ENCODE measurements at regions not wholly inside any gene's neighbourhood (a gene's known extent, or its start where the extent isn't known, plus 50 kb on each side); places are given as distances from the start of the nearest gene placed in this dataset.
"Not testable (repeated sequence)": the region's sequence is repeated elsewhere in the genome, so short reads cannot be mapped to it uniquely, and the experiment has no call there.

GRCh38 chr20:23143986-23144690 is 58.0 kb upstream of the CD93 start:
- no peak for TF ChIP-seq CTCF (IDR thresholded peaks at IDR 0.05; ENCODE audit: control insufficient read depth, extremely low read depth, insufficient read depth)
- no peak overlapping the region for H3K4me3 ChIP-seq (ENCODE audit: low read depth, low read length)
- DNase-seq (ENCODE audit: low read depth): no peak

- H3K4me3 ChIP-seq (ENCODE audit: low read depth, low read length): no peak overlapping the region
- no peak for TF ChIP-seq CTCF (IDR thresholded peaks at IDR 0.05; ENCODE audit: control insufficient read depth, extremely low read depth, insufficient read depth)
- DNase-seq (ENCODE audit: low read depth): no peak
These were observed 57.0 kb upstream of the CD93 start for GRCh38 chr20:23143098-23143497.

- DNase-seq (ENCODE audit: low read depth): no peak
- no peak overlapping the region for H3K4me3 ChIP-seq (ENCODE audit: low read depth, low read length)
- no peak for TF ChIP-seq CTCF (IDR thresholded peaks at IDR 0.05; ENCODE audit: control insufficient read depth, extremely low read depth, insufficient read depth)
These were observed 56.3 kb upstream of the CD93 start for GRCh38 chr20:23142162-23143050.

GRCh38 chr20:23141450-23142161 is 55.5 kb upstream of the CD93 start:
- no peak for DNase-seq (ENCODE audit: low read depth)
- H3K4me3 ChIP-seq (ENCODE audit: low read depth, low read length): no peak overlapping the region
- no peak for TF ChIP-seq CTCF (IDR thresholded peaks at IDR 0.05; ENCODE audit: control insufficient read depth, extremely low read depth, insufficient read depth)

- TF ChIP-seq CTCF (IDR thresholded peaks at IDR 0.05; ENCODE audit: control insufficient read depth, extremely low read depth, insufficient read depth): no peak
- no peak for DNase-seq (ENCODE audit: low read depth)
- H3K4me3 ChIP-seq (ENCODE audit: low read depth, low read length): no peak overlapping the region
These were observed 54.9 kb upstream of the CD93 start for GRCh38 chr20:23140991-23141390.

- not testable (repeated sequence) for DNase-seq (ENCODE audit: low read depth)
These were observed 53.9 kb upstream of the CD93 start for GRCh38 chr20:23139984-23140383.

GRCh38 chr20:23139524-23139923 is 53.4 kb upstream of the CD93 start:
- DNase-seq (ENCODE audit: low read depth): no peak
- H3K4me3 ChIP-seq (ENCODE audit: low read depth, low read length): no peak overlapping the region

More at GRCh38 chr20:23139984-23140383, 53.9 kb upstream of the CD93 start:
- H3K4me3 ChIP-seq (ENCODE audit: low read depth, low read length): not testable (repeated sequence)

More at GRCh38 chr20:23139524-23139923, 53.4 kb upstream of the CD93 start:
- TF ChIP-seq CTCF (IDR thresholded peaks at IDR 0.05; ENCODE audit: control insufficient read depth, extremely low read depth, insufficient read depth): no peak

Measured in LNCaP clone FGC (cell line).